ENCODE measurements at regions not wholly inside any gene's neighbourhood (a gene's known extent, or its start where the extent isn't known, plus 50 kb on each side); places are given as distances from the start of the nearest gene placed in this dataset.

- no peak for TF ChIP-seq CTCF (IDR thresholded peaks at IDR 0.05; ENCODE audit: insufficient read depth, low read depth, low read length)
- POLR2A ChIA-PET, result interaction anchor here (0.6 kb wide), 1 partner anchor 600 kb away, joined by 3 read pairs; no protein-coding TSS in a partner anchor
- Histone ChIP-seq H3K27me3 (ENCODE audit: control insufficient read depth, insufficient read depth, low read length) (no peaks in the 10 kb centered on the region), H3K36me3 (ENCODE audit: control insufficient read depth, insufficient read depth, low read length) (no peaks in the 10 kb centered on the region), H3K4me3 (ENCODE audit: low read depth, low read length) (no peak overlapping the region)
- no peak for DNase-seq (ENCODE audit: low read depth)
- CTCF ChIA-PET, result interaction anchor here (0.9 to 1.8 kb wide), 4 partner anchors 207 to 594 kb away, joined by 3 to 5 read pairs (median 4); no protein-coding TSS in a partner anchor
These were observed 76.8 kb downstream of the ATP6V1G3 start for GRCh38 chr1:198463709-198464108.

GRCh38 chr1:198462365-198463019, 78.0 kb downstream of the ATP6V1G3 start:
- no peak overlapping the region for H3K4me3 ChIP-seq (ENCODE audit: low read depth, low read length)
- DNase-seq (ENCODE audit: low read depth), result no peak
- H3K27me3 ChIP-seq (ENCODE audit: control insufficient read depth, insufficient read depth, low read length), result no peaks in the 10 kb centered on the region
- ChIA-PET POLR2A (no interaction called here), CTCF (no interaction called here)
- H3K36me3 ChIP-seq (ENCODE audit: control insufficient read depth, insufficient read depth, low read length), result no peaks in the 10 kb centered on the region
- TF ChIP-seq CTCF (IDR thresholded peaks at IDR 0.05; ENCODE audit: insufficient read depth, low read depth, low read length), result no peak

GRCh38 chr1:198455966-198456365, 84.5 kb downstream of the ATP6V1G3 start:
- ChIA-PET CTCF (no interaction called here), POLR2A (no interaction called here)
- no peak overlapping the region for H3K4me3 ChIP-seq (ENCODE audit: low read depth, low read length)
- no peaks in the 10 kb centered on the region for H3K36me3 ChIP-seq (ENCODE audit: control insufficient read depth, insufficient read depth, low read length)
- DNase-seq (ENCODE audit: low read depth), result no peak
- H3K27me3 ChIP-seq (ENCODE audit: control insufficient read depth, insufficient read depth, low read length), result no peaks in the 10 kb centered on the region
- no peak for TF ChIP-seq CTCF (IDR thresholded peaks at IDR 0.05; ENCODE audit: insufficient read depth, low read depth, low read length)

GRCh38 chr1:198449727-198450433, 90.6 kb downstream of the ATP6V1G3 start:
- H3K4me3 ChIP-seq (ENCODE audit: low read depth, low read length), result no peak overlapping the region
- ChIA-PET CTCF (no interaction called here), POLR2A (interaction anchor here (0.6 kb wide), 1 partner anchor 750 kb away, joined by 4 read pairs; no protein-coding TSS in a partner anchor)
- no peaks in the 10 kb centered on the region for H3K27me3 ChIP-seq (ENCODE audit: control insufficient read depth, insufficient read depth, low read length)
- no peaks in the 10 kb centered on the region for H3K36me3 ChIP-seq (ENCODE audit: control insufficient read depth, insufficient read depth, low read length)
- no peak for TF ChIP-seq CTCF (IDR thresholded peaks at IDR 0.05; ENCODE audit: insufficient read depth, low read depth, low read length)
- DNase-seq (ENCODE audit: low read depth), result no peak

GRCh38 chr1:198449261-198449660, 91.2 kb downstream of the ATP6V1G3 start:
- POLR2A ChIA-PET, result interaction anchor here (0.6 kb wide), 1 partner anchor 750 kb away, joined by 4 read pairs; no protein-coding TSS in a partner anchor
- Histone ChIP-seq H3K27me3 (ENCODE audit: control insufficient read depth, insufficient read depth, low read length) (no peaks in the 10 kb centered on the region), H3K36me3 (ENCODE audit: control insufficient read depth, insufficient read depth, low read length) (no peaks in the 10 kb centered on the region), H3K4me3 (ENCODE audit: low read depth, low read length) (no peak overlapping the region)
- CTCF ChIA-PET, result no interaction called here
- DNase-seq (ENCODE audit: low read depth), result no peak
- TF ChIP-seq CTCF (IDR thresholded peaks at IDR 0.05; ENCODE audit: insufficient read depth, low read depth, low read length), result no peak
